ENCODE measurements at regions not wholly inside any gene's neighbourhood (a gene's known extent, or its start where the extent isn't known, plus 50 kb on each side); places are given as distances from the start of the nearest gene placed in this dataset.

DNA sequence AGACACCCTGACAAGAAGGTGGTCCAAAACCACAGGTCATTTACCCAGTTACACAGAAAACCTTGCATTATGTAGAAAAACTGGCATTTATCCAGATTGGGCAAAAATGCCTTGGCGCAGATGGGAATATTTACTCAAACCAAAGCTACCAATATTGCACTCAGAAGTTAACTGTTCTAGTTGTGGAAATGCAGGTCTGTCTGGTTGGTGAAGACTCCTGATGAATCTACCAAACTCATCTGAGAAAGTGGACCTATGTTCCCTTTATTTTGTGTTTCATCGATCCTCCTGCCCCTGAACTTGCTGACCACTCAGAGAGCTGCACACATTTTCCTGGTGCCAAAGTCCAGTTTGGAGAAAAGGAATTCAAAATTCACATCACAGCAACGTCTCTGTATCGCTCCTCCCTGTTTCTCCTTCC is 85.2 kb upstream of the ALDH1A1 start:
- H3K27me3 ChIP-seq (ENCODE audit: control insufficient read depth in 1 of 2, insufficient read depth in 2 of 2, low read length in 2 of 2), result no peaks in the 10 kb centered on the region
- H3K9ac ChIP-seq (ENCODE audit: low read length in 2 of 2), result peak overlapping the region; percentile 37 to 49
- peak overlapping the region; percentile 87 for H3K27ac ChIP-seq (ENCODE audit: low read length)
- H3K4me3 ChIP-seq (ENCODE audit: low read length in 2 of 2), result peak overlapping the region in 1 of 2 donors; percentile 54
- H3K36me3 ChIP-seq (ENCODE audit: control insufficient read depth in 2 of 2, insufficient read depth in 2 of 2, low read length in 2 of 2), result no peaks in the 10 kb centered on the region
- no peaks in the 10 kb centered on the region for H3K9me3 ChIP-seq (ENCODE audit: control insufficient read depth in 2 of 2, low read length in 2 of 2)
- H3K4me1 ChIP-seq (ENCODE audit: control insufficient read depth, insufficient read depth, low read length), result peaks cover 15% of the 10 kb centered on the region

GRCh38 chr9:73037613-73038012 is 84.8 kb upstream of the ALDH1A1 start:
- H3K9me3 ChIP-seq (ENCODE audit: control insufficient read depth in 2 of 2, low read length in 2 of 2), result no peaks in the 10 kb centered on the region
- H3K4me1 ChIP-seq (ENCODE audit: control insufficient read depth, insufficient read depth, low read length), result peaks cover 15% of the 10 kb centered on the region
- no peak overlapping the region for H3K9ac ChIP-seq (ENCODE audit: low read length in 2 of 2)
- no peak overlapping the region for H3K4me3 ChIP-seq (ENCODE audit: low read length in 2 of 2)
- H3K27me3 ChIP-seq (ENCODE audit: control insufficient read depth in 1 of 2, insufficient read depth in 2 of 2, low read length in 2 of 2), result no peaks in the 10 kb centered on the region
- no peaks in the 10 kb centered on the region for H3K36me3 ChIP-seq (ENCODE audit: control insufficient read depth in 2 of 2, insufficient read depth in 2 of 2, low read length in 2 of 2)
- peak overlapping the region; percentile 87 for H3K27ac ChIP-seq (ENCODE audit: low read length)

DNA sequence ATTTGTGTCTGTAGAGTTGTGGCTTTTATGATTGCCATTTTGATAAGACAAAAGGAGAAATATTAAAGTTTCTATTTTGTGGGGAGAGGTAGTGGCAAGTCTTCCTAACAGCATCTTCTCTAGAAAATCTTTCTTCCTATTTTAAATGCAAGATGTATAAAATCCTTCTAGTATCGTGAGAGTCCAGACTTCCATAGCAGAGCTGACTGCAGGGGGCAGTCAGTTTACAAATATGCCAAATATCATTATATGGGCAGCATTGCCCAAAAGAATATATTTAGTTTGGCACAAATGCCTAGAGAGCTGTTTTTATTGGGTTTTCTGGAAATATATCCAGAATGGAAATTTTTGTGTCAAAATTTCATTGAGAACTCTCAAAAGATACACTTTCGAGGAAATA is 82.1 kb upstream of the ALDH1A1 start:
- peaks cover 15% of the 10 kb centered on the region for H3K4me1 ChIP-seq (ENCODE audit: control insufficient read depth, insufficient read depth, low read length)
- no peaks in the 10 kb centered on the region for H3K27me3 ChIP-seq (ENCODE audit: control insufficient read depth in 1 of 2, insufficient read depth in 2 of 2, low read length in 2 of 2)
- H3K9me3 ChIP-seq (ENCODE audit: control insufficient read depth in 2 of 2, low read length in 2 of 2), result no peaks in the 10 kb centered on the region
- no peak overlapping the region for H3K27ac ChIP-seq (ENCODE audit: low read length)
- no peaks in the 10 kb centered on the region for H3K36me3 ChIP-seq (ENCODE audit: control insufficient read depth in 2 of 2, insufficient read depth in 2 of 2, low read length in 2 of 2)
- no peak overlapping the region for H3K4me3 ChIP-seq (ENCODE audit: low read length in 2 of 2)
- H3K9ac ChIP-seq (ENCODE audit: low read length in 2 of 2), result no peak overlapping the region

- Histone ChIP-seq H3K9me3 (ENCODE audit: control insufficient read depth in 2 of 2, low read length in 2 of 2) (no peaks in the 10 kb centered on the region), H3K27ac (ENCODE audit: low read length) (no peak overlapping the region)
Observed at GRCh38 chr9:73031350-73031749, 78.5 kb upstream of the ALDH1A1 start.

GRCh38 chr9:73030370-73031030 is 77.6 kb upstream of the ALDH1A1 start:
- Histone ChIP-seq H3K4me3 (ENCODE audit: low read length in 2 of 2) (no peak overlapping the region), H3K4me1 (ENCODE audit: control insufficient read depth, insufficient read depth, low read length) (no peaks in the 10 kb centered on the region), H3K9ac (ENCODE audit: low read length in 2 of 2) (no peak overlapping the region), H3K27me3 (ENCODE audit: control insufficient read depth in 1 of 2, insufficient read depth in 2 of 2, low read length in 2 of 2) (no peaks in the 10 kb centered on the region), H3K36me3 (ENCODE audit: control insufficient read depth in 2 of 2, insufficient read depth in 2 of 2, low read length in 2 of 2) (no peaks in the 10 kb centered on the region), H3K27ac (ENCODE audit: low read length) (no peak overlapping the region), H3K9me3 (ENCODE audit: control insufficient read depth in 2 of 2, low read length in 2 of 2) (no peaks in the 10 kb centered on the region)

More at GRCh38 chr9:73031350-73031749, 78.5 kb upstream of the ALDH1A1 start:
- no peaks in the 10 kb centered on the region for H3K36me3 ChIP-seq (ENCODE audit: control insufficient read depth in 2 of 2, insufficient read depth in 2 of 2, low read length in 2 of 2)
- H3K9ac ChIP-seq (ENCODE audit: low read length in 2 of 2), result no peak overlapping the region
- no peaks in the 10 kb centered on the region for H3K27me3 ChIP-seq (ENCODE audit: control insufficient read depth in 1 of 2, insufficient read depth in 2 of 2, low read length in 2 of 2)
- no peaks in the 10 kb centered on the region for H3K4me1 ChIP-seq (ENCODE audit: control insufficient read depth, insufficient read depth, low read length)
- no peak overlapping the region for H3K4me3 ChIP-seq (ENCODE audit: low read length in 2 of 2)

- no peaks in the 10 kb centered on the region for H3K27me3 ChIP-seq (ENCODE audit: control insufficient read depth in 1 of 2, insufficient read depth in 2 of 2, low read length in 2 of 2)
- no peaks in the 10 kb centered on the region for H3K4me1 ChIP-seq (ENCODE audit: control insufficient read depth, insufficient read depth, low read length)
- H3K9me3 ChIP-seq (ENCODE audit: control insufficient read depth in 2 of 2, low read length in 2 of 2), result no peaks in the 10 kb centered on the region
- no peak overlapping the region for H3K4me3 ChIP-seq (ENCODE audit: low read length in 2 of 2)
- H3K9ac ChIP-seq (ENCODE audit: low read length in 2 of 2), result no peak overlapping the region
- no peaks in the 10 kb centered on the region for H3K36me3 ChIP-seq (ENCODE audit: control insufficient read depth in 2 of 2, insufficient read depth in 2 of 2, low read length in 2 of 2)
- no peak overlapping the region for H3K27ac ChIP-seq (ENCODE audit: low read length)
Observed at GRCh38 chr9:73029346-73029745, 76.5 kb upstream of the ALDH1A1 start.

DNA sequence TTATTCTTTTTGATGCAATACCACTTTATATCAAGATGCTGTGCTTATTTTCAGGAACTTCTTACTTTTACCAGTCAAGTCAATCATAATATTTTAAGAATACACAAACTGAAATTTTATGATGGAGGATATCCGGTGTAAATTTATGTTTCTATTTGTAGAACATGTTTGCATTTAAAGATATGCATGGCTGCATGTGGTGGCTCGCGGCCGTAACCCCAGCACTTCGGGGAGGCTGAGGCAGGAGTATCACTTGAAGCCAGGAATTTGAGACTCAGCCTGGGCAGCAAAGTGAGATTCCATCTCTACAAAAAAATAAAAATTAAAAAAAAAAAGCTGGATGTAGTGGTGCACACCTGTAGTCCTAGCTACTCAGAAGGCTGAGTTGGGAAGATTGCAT is 73.5 kb upstream of the ALDH1A1 start:
- H3K9me3 ChIP-seq (ENCODE audit: control insufficient read depth in 2 of 2, low read length in 2 of 2), result no peaks in the 10 kb centered on the region
- no peaks in the 10 kb centered on the region for H3K27me3 ChIP-seq (ENCODE audit: control insufficient read depth in 1 of 2, insufficient read depth in 2 of 2, low read length in 2 of 2)
- H3K4me3 ChIP-seq (ENCODE audit: low read length in 2 of 2), result no peak overlapping the region
- H3K36me3 ChIP-seq (ENCODE audit: control insufficient read depth in 2 of 2, insufficient read depth in 2 of 2, low read length in 2 of 2), result no peaks in the 10 kb centered on the region
- H3K4me1 ChIP-seq (ENCODE audit: control insufficient read depth, insufficient read depth, low read length), result no peaks in the 10 kb centered on the region
- no peak overlapping the region for H3K9ac ChIP-seq (ENCODE audit: low read length in 2 of 2)
- no peak overlapping the region for H3K27ac ChIP-seq (ENCODE audit: low read length)

- Histone ChIP-seq H3K27ac (ENCODE audit: low read length) (no peak overlapping the region), H3K9ac (ENCODE audit: low read length in 2 of 2) (no peak overlapping the region), H3K4me1 (ENCODE audit: control insufficient read depth, insufficient read depth, low read length) (no peaks in the 10 kb centered on the region), H3K36me3 (ENCODE audit: control insufficient read depth in 2 of 2, insufficient read depth in 2 of 2, low read length in 2 of 2) (no peaks in the 10 kb centered on the region), H3K9me3 (ENCODE audit: control insufficient read depth in 2 of 2, low read length in 2 of 2) (no peaks in the 10 kb centered on the region), H3K27me3 (ENCODE audit: control insufficient read depth in 1 of 2, insufficient read depth in 2 of 2, low read length in 2 of 2) (no peaks in the 10 kb centered on the region), H3K4me3 (ENCODE audit: low read length in 2 of 2) (no peak overlapping the region)
Observed at GRCh38 chr9:73024601-73025034, 71.8 kb upstream of the ALDH1A1 start.

DNA sequence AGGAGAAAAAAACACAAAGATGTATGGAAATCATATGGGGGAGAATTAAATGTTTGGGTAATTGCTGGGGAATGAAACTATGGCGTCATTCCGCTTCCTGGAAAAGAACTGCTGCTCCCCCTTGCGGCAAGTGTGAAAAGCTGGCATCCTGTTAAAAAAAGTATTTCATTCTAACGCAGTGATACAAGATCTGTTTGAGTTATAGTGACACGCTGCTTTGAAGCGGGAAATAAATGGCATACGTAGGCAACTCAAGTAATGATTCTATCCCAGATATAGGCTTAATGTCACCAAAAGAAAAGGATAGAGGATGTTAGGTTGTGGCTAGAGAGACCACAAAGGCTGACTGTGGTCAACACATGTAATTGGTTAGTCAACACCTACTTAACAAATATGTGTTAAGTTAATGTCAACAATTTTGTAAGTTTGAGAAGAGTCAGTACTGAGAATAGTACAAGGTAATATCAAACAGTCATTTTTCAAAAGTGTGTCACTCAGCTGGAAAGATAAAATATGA is 70.2 kb upstream of the ALDH1A1 start:
- H3K27me3 ChIP-seq (ENCODE audit: control insufficient read depth in 1 of 2, insufficient read depth in 2 of 2, low read length in 2 of 2), result no peaks in the 10 kb centered on the region
- no peaks in the 10 kb centered on the region for H3K4me1 ChIP-seq (ENCODE audit: control insufficient read depth, insufficient read depth, low read length)
- H3K9me3 ChIP-seq (ENCODE audit: control insufficient read depth in 2 of 2, low read length in 2 of 2), result no peaks in the 10 kb centered on the region
- H3K9ac ChIP-seq (ENCODE audit: low read length in 2 of 2), result no peak overlapping the region
- no peak overlapping the region for H3K27ac ChIP-seq (ENCODE audit: low read length)
- H3K36me3 ChIP-seq (ENCODE audit: control insufficient read depth in 2 of 2, insufficient read depth in 2 of 2, low read length in 2 of 2), result no peaks in the 10 kb centered on the region
- no peak overlapping the region for H3K4me3 ChIP-seq (ENCODE audit: low read length in 2 of 2)

DNA sequence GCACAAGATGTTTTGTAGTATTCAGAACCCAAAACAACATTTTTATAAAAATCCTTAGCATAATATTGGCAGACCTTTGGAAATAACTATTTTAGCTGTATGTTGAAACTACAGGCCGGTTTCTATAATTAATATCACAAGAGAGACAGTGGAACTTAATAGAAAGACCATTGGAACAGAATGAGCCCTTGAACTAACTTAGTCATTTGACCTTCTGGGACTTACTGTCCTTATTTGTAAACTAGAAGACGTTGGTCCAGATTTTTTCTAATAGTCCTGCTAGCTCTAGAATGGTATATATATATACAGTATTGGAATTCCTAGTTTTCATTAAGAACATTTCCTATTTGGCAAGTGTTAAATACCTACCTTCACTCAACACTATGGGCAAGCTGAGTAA is 69.5 kb upstream of the ALDH1A1 start:
- Histone ChIP-seq H3K9me3 (ENCODE audit: control insufficient read depth in 2 of 2, low read length in 2 of 2) (no peaks in the 10 kb centered on the region), H3K36me3 (ENCODE audit: control insufficient read depth in 2 of 2, insufficient read depth in 2 of 2, low read length in 2 of 2) (no peaks in the 10 kb centered on the region), H3K4me1 (ENCODE audit: control insufficient read depth, insufficient read depth, low read length) (no peaks in the 10 kb centered on the region), H3K4me3 (ENCODE audit: low read length in 2 of 2) (no peak overlapping the region), H3K9ac (ENCODE audit: low read length in 2 of 2) (no peak overlapping the region), H3K27ac (ENCODE audit: low read length) (no peak overlapping the region), H3K27me3 (ENCODE audit: control insufficient read depth in 1 of 2, insufficient read depth in 2 of 2, low read length in 2 of 2) (no peaks in the 10 kb centered on the region)

DNA sequence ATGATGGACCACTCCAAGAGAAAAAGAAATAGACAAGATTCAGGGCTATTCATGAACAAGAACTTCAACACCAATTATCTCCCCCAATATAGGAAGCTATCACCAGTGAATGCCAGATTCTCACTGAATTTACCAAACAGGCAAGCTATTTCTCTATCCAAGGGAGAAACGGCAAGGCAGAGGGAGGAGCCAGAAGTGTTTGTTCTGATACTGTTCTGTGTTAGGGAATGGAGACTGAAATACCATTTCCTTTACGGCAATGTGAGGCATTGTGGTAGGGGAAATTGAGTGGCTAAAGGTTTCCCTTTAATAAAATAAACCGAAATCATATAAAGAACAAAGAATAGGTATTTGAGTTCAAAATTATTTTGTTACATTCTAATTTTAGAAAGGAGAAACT is 68.0 kb upstream of the ALDH1A1 start:
- no peak overlapping the region for H3K4me3 ChIP-seq (ENCODE audit: low read length in 2 of 2)

More for the DNA sequence above, 68.0 kb upstream of the ALDH1A1 start:
- no peak overlapping the region for H3K27ac ChIP-seq (ENCODE audit: low read length)
- no peaks in the 10 kb centered on the region for H3K36me3 ChIP-seq (ENCODE audit: control insufficient read depth in 2 of 2, insufficient read depth in 2 of 2, low read length in 2 of 2)
- H3K9me3 ChIP-seq (ENCODE audit: control insufficient read depth in 2 of 2, low read length in 2 of 2), result no peaks in the 10 kb centered on the region
- H3K4me1 ChIP-seq (ENCODE audit: control insufficient read depth, insufficient read depth, low read length), result no peaks in the 10 kb centered on the region
- H3K9ac ChIP-seq (ENCODE audit: low read length in 2 of 2), result no peak overlapping the region
- no peaks in the 10 kb centered on the region for H3K27me3 ChIP-seq (ENCODE audit: control insufficient read depth in 1 of 2, insufficient read depth in 2 of 2, low read length in 2 of 2)
